ENCODE measurements at regions not wholly inside any gene's neighbourhood (a gene's known extent, or its start where the extent isn't known, plus 50 kb on each side); places are given as distances from the start of the nearest gene placed in this dataset.

- no peaks in the 10 kb centered on the region for H3K27me3 ChIP-seq
- no peak overlapping the region for H3K27ac ChIP-seq (replicated peaks in 1 of 4)
- TF ChIP-seq POLR2A (IDR thresholded peaks at IDR 0.05; ENCODE audit: low read depth) (no peak), POLR2AphosphoS5 (IDR thresholded peaks at IDR 0.05) (no peak), CTCF (IDR thresholded peaks at IDR 0.05) (no peak), EP300 (IDR thresholded peaks at IDR 0.05) (no peak)
- no peaks in the 10 kb centered on the region for H3K9me3 ChIP-seq
- 95% methylated on average over 3 of the region's 3 CpGs for WGBS
- no peak for DNase-seq (ENCODE audit: extremely low spot score)
- no peak overlapping the region for H3K4me3 ChIP-seq
- no peaks in the 10 kb centered on the region for H3K36me3 ChIP-seq
- H3K4me1 ChIP-seq: peaks cover 0 to 20% (median 17%) of the 10 kb centered on the region in 4 donors
- intact Hi-C loops (cut with DNase I): no loop called here
These were observed 312.0 kb downstream of the IRS1 start for GRCh38 chr2:226487573-226487972.

GRCh38 chr2:226483745-226484619 lies 315.6 kb downstream of the IRS1 start:
- TF ChIP-seq POLR2AphosphoS5 (IDR thresholded peaks at IDR 0.05) (no peak), EP300 (IDR thresholded peaks at IDR 0.05) (no peak), CTCF (IDR thresholded peaks at IDR 0.05) (no peak), POLR2A (IDR thresholded peaks at IDR 0.05; ENCODE audit: low read depth) (no peak)

GRCh38 chr2:226483143-226483542 lies 316.5 kb downstream of the IRS1 start:
- Histone ChIP-seq H3K4me1 (peaks cover 0 to 28% (median 26%) of the 10 kb centered on the region in 4 donors), H3K4me3 (no peak overlapping the region), H3K36me3 (no peaks in the 10 kb centered on the region), H3K27ac (replicated peaks in 1 of 4) (no peak overlapping the region), H3K27me3 (no peaks in the 10 kb centered on the region), H3K9me3 (no peaks in the 10 kb centered on the region)
- DNase-seq (ENCODE audit: extremely low spot score): no peak
- TF ChIP-seq POLR2A (IDR thresholded peaks at IDR 0.05; ENCODE audit: low read depth) (no peak), CTCF (IDR thresholded peaks at IDR 0.05) (no peak), POLR2AphosphoS5 (IDR thresholded peaks at IDR 0.05) (no peak), EP300 (IDR thresholded peaks at IDR 0.05) (no peak)
- 56% methylated on average over 5 of the region's 5 CpGs for WGBS
- intact Hi-C loops (cut with DNase I): no loop called here

More at GRCh38 chr2:226483745-226484619, 315.6 kb downstream of the IRS1 start:
- WGBS: 39% methylated on average over 6 of the region's 6 CpGs
- Histone ChIP-seq H3K4me3 (no peak overlapping the region), H3K4me1 (peaks cover 0 to 20% (median 18%) of the 10 kb centered on the region in 4 donors), H3K36me3 (no peaks in the 10 kb centered on the region), H3K27ac (replicated peaks in 1 of 4) (no peak overlapping the region), H3K9me3 (no peaks in the 10 kb centered on the region), H3K27me3 (no peaks in the 10 kb centered on the region)
- no peak for DNase-seq (ENCODE audit: extremely low spot score)
- intact Hi-C loops (cut with DNase I): no loop called here

- no peak for TF ChIP-seq EP300 (IDR thresholded peaks at IDR 0.05)
- TF ChIP-seq POLR2AphosphoS5 (IDR thresholded peaks at IDR 0.05): peak; percentile 42 to 61
- DNase-seq (ENCODE audit: extremely low spot score): no peak
- Histone ChIP-seq H3K27me3 (no peaks in the 10 kb centered on the region), H3K9me3 (no peaks in the 10 kb centered on the region), H3K4me1 (peaks cover 0 to 29% (median 25%) of the 10 kb centered on the region in 4 donors), H3K4me3 (no peak overlapping the region), H3K27ac (replicated peaks in 1 of 4) (peak overlapping the region; percentile 51 to 72 (median 59)), H3K36me3 (no peaks in the 10 kb centered on the region)
- WGBS: 55% methylated on average over 8 of the region's 8 CpGs
- intact Hi-C loops (cut with DNase I): loop anchor here (10.0 kb wide), 1 partner anchor 317 kb away; the partner anchor contains the start of gene IRS1
These were observed 321.4 kb downstream of the IRS1 start for GRCh38 chr2:226478109-226478809.

All from esophagus muscularis mucosa (tissue), 4 donors.